Keratinocyte (primary cell): ENCODE measurements at regions not wholly inside any gene's neighbourhood (a gene's known extent, or its start where the extent isn't known, plus 50 kb on each side); places are given as distances from the start of the nearest gene placed in this dataset.

ENCODE experiments used
- DNase-seq: peaks from one replicate; pipeline ENCODE4 v3.0.0-alpha.2; 2011; ENCODE audit warnings: low read depth, missing footprints, low spot score
- FAIRE-seq: peaks from 2 replicates; lab custom pipeline; 2011; peaks lifted over from hg19 to GRCh38; lab: Jason Lieb, UNC
- H2AFZ ChIP-seq: 2 replicates; pipeline ENCODE4 v1.6.0; 2012; ENCODE audit warnings: low read length, control low read depth, inconsistent platforms; ENCODE audit not compliant: control insufficient read depth
- H3K27ac ChIP-seq: 2 replicates; pipeline ENCODE4 v1.5.1; 2011; ENCODE audit warnings: low read length; ENCODE audit not compliant: control insufficient read depth, insufficient read depth
- H3K27me3 ChIP-seq: 3 replicates; pipeline ENCODE4 v1.6.0; 2011; ENCODE audit warnings: low read length; ENCODE audit not compliant: control insufficient read depth, insufficient read depth; ENCODE audit errors: extremely low read depth
- H3K36me3 ChIP-seq, 2 experiments: 2 replicates in 1 of 2; 3 replicates in 1 of 2; pipeline ENCODE4 v1.5.1; 2011; ENCODE audit warnings: low read length in 2 of 2, mild to moderate bottlenecking in 1 of 2; ENCODE audit not compliant: control insufficient read depth in 2 of 2, insufficient read depth in 2 of 2; ENCODE audit errors: extremely low read depth in 1 of 2
- H3K4me1 ChIP-seq: 3 replicates; pipeline ENCODE4 v1.5.1; 2011; ENCODE audit warnings: low read length; ENCODE audit not compliant: control insufficient read depth, insufficient read depth; ENCODE audit errors: extremely low read depth
- H3K4me2 ChIP-seq: 3 replicates; pipeline ENCODE4 v1.6.0; 2011; ENCODE audit warnings: low read depth, low read length; ENCODE audit not compliant: control insufficient read depth, insufficient read depth; ENCODE audit errors: extremely low read depth
- H3K4me3 ChIP-seq, 3 experiments: fragments of 200-600 bp in 1 of 3; sonication (generic) in 1 of 3; 2 replicates in 2 of 3; 3 replicates in 1 of 3; pipeline ENCODE4 v1.5.1; 2011 to 2016; ENCODE audit warnings: low read length in 3 of 3, mild to moderate bottlenecking in 3 of 3, control low read depth in 2 of 3, inconsistent platforms in 1 of 3, low read depth in 1 of 3, mixed read lengths in 1 of 3, mixed run types in 1 of 3, moderate library complexity in 1 of 3; ENCODE audit not compliant: control insufficient read depth in 2 of 3, insufficient read depth in 2 of 3; ENCODE audit errors: extremely low read depth in 1 of 3
- H3K79me2 ChIP-seq: 2 replicates; pipeline ENCODE4 v1.6.0; 2012; ENCODE audit warnings: low read length; ENCODE audit not compliant: control insufficient read depth, insufficient read depth
- H3K9ac ChIP-seq: 3 replicates; pipeline ENCODE4 v1.6.0; 2011; ENCODE audit warnings: low read length; ENCODE audit not compliant: control insufficient read depth, insufficient read depth; ENCODE audit errors: extremely low read depth
- H3K9me1 ChIP-seq: 3 replicates; pipeline ENCODE4 v1.6.0; 2011; ENCODE audit warnings: low read length; ENCODE audit not compliant: control insufficient read depth, insufficient read depth; ENCODE audit errors: extremely low read depth
- H3K9me3 ChIP-seq: 2 replicates; pipeline ENCODE4 v1.5.1; 2012; ENCODE audit warnings: low read depth, low read length; ENCODE audit not compliant: control insufficient read depth
- H4K20me1 ChIP-seq: 3 replicates; pipeline ENCODE4 v1.6.0; 2011; ENCODE audit warnings: low read length; ENCODE audit not compliant: control insufficient read depth, insufficient read depth; ENCODE audit errors: extremely low read depth
- CTCF ChIP-seq, 3 experiments: IDR thresholded peaks in 1 of 3; conservative IDR thresholded peaks in 1 of 3; optimal IDR thresholded peaks in 1 of 3; 2 replicates in 2 of 3; 3 replicates in 1 of 3; pipeline versions ENCODE3 to v1.5.1; 2011; ENCODE audit warnings: low read length in 3 of 3, mild to moderate bottlenecking in 3 of 3, moderate library complexity in 2 of 3, control low read depth in 1 of 3, inconsistent platforms in 1 of 3; ENCODE audit not compliant: insufficient read depth in 2 of 3; ENCODE audit errors: extremely low read depth in 1 of 3
- EZH2 ChIP-seq: IDR thresholded peaks from one replicate; pipeline ENCODE4 v1.6.1; 2012; ENCODE audit warnings: inconsistent platforms, mild to moderate bottlenecking, low read length, moderate library complexity
- dilution Hi-C: fragments of 300-500 bp; cut with MboI; formaldehyde crosslinking; loops from one replicate; pipeline ENCODE4 v1.7.0; 2020; ENCODE audit warnings: low sequenced_read_pairs; ENCODE audit not compliant: extremely low pct_ligation_motif_present

- Histone ChIP-seq H3K4me1 (no peaks in the 10 kb centered on the region), H3K9me3 (no peaks in the 10 kb centered on the region), H3K79me2 (no peaks in the 10 kb centered on the region), H3K9ac (no peak overlapping the region), H4K20me1 (no peaks in the 10 kb centered on the region), H3K36me3 (no peaks in the 10 kb centered on the region), H2AFZ (no peak overlapping the region), H3K27me3 (no peaks in the 10 kb centered on the region), H3K4me3 (no peak overlapping the region), H3K27ac (no peak overlapping the region), H3K4me2 (no peak overlapping the region), H3K9me1 (no peaks in the 10 kb centered on the region)
- dilution Hi-C loops = no loop called here
- FAIRE-seq = no peak
- TF ChIP-seq CTCF (optimal IDR thresholded peaks at IDR 0.05 in 1 of 3, IDR thresholded peaks at IDR 0.05 in 1 of 3, conservative IDR thresholded peaks at IDR 0.05 in 1 of 3; ENCODE audit: extremely low read depth in 1 of 3, insufficient read depth in 2 of 3, low read length in 3 of 3) (no peak), EZH2 (no peak)
- DNase-seq = no peak
These were observed 1177.3 kb upstream of the MIR17HG start for GRCh38 chr13:90170208-90170607.

- no peaks in the 10 kb centered on the region for H3K36me3 ChIP-seq
- DNase-seq (no peak), FAIRE-seq (no peak)
- no peak overlapping the region for H3K27ac ChIP-seq
- no peak overlapping the region for H3K9ac ChIP-seq
- no peaks in the 10 kb centered on the region for H3K9me1 ChIP-seq
- no peak for TF ChIP-seq EZH2
- TF ChIP-seq CTCF (optimal IDR thresholded peaks at IDR 0.05 in 1 of 3, IDR thresholded peaks at IDR 0.05 in 1 of 3, conservative IDR thresholded peaks at IDR 0.05 in 1 of 3; ENCODE audit: extremely low read depth in 1 of 3, insufficient read depth in 2 of 3, low read length in 3 of 3) = no peak
- no peaks in the 10 kb centered on the region for H3K79me2 ChIP-seq
- H3K4me1 ChIP-seq = no peaks in the 10 kb centered on the region
- no peaks in the 10 kb centered on the region for H3K9me3 ChIP-seq
- H3K4me3 ChIP-seq = no peak overlapping the region
- no peak overlapping the region for H2AFZ ChIP-seq
- no peaks in the 10 kb centered on the region for H3K27me3 ChIP-seq
- H4K20me1 ChIP-seq = no peaks in the 10 kb centered on the region
- H3K4me2 ChIP-seq = no peak overlapping the region
- dilution Hi-C loops = no loop called here
These were observed 1175.8 kb upstream of the MIR17HG start for GRCh38 chr13:90171649-90172048.
